ENCODE measurements at regions not wholly inside any gene's neighbourhood (a gene's known extent, or its start where the extent isn't known, plus 50 kb on each side); places are given as distances from the start of the nearest gene placed in this dataset.

DNA sequence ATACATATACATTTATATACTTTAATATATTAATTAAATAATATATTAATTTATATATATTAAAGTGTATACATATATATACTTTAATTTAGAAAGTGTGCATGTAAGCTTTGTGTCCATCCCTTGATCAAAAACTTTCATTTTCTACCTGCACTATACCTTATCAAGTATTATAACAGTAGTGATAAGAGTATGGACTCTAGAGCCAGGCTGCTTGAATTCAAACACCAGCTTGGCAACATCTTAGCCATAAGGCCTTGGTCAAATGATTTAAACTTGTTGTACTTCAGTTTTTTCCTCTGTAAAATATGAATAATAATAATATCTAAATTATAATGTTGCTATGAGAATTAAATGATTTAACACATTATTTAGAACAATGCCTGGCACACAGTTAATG, 327.6 kb upstream of the NECTIN3 start:
- CTCF ChIA-PET, result no interaction called here
- no peak for TF ChIP-seq CREB1 (IDR thresholded peaks at IDR 0.05; ENCODE audit: low read depth)
- Histone ChIP-seq H3K27me3 (replicated peaks in 1 of 2; ENCODE audit: control insufficient read depth in 2 of 2, insufficient read depth in 2 of 2, low read length in 1 of 2) (no peaks in the 10 kb centered on the region), H3K36me3 (ENCODE audit: control insufficient read depth in 2 of 2, insufficient read depth in 2 of 2, low read length in 1 of 2) (no peaks in the 10 kb centered on the region), H2AFZ (ENCODE audit: control insufficient read depth, low read depth, low read length) (no peak overlapping the region), H3K9ac (ENCODE audit: control insufficient read depth, insufficient read depth, low read length) (no peak overlapping the region), H3K4me2 (ENCODE audit: control insufficient read depth, insufficient read depth) (no peak overlapping the region), H3K4me1 (ENCODE audit: control insufficient read depth, insufficient read depth, low read length) (no peaks in the 10 kb centered on the region), H4K20me1 (ENCODE audit: control insufficient read depth, insufficient read depth) (no peaks in the 10 kb centered on the region), H3K27ac (ENCODE audit: control insufficient read depth, insufficient read depth) (no peak overlapping the region), H3K9me3 (replicated peaks; ENCODE audit: control insufficient read depth, insufficient read depth, low read length) (no peaks in the 10 kb centered on the region), H3K79me2 (ENCODE audit: control insufficient read depth, insufficient read depth, low read length) (no peaks in the 10 kb centered on the region), H3K4me3 (no peak overlapping the region)
- in situ Hi-C loops (cut with MboI) (no loop called here), intact Hi-C loops (cut with micrococcal nuclease; ENCODE audit: unreplicated experiment) (no loop called here)
- RAD21 ChIA-PET (ENCODE audit: unreplicated experiment), result no interaction called here
- FAIRE-seq (no peak), ATAC-seq (no peak), DNase-seq (ENCODE audit: low read depth, low spot score) (no peak)
- SMC1A ChIA-PET (ENCODE audit: uncharacterized antibody, unreplicated experiment), result interaction anchor here (1.4 kb wide), 1 partner anchor 62 kb away, joined by 3 read pairs; no protein-coding TSS in a partner anchor
- POLR2A ChIA-PET, result no interaction called here
- no TSS peak for BruUV-seq (replicated peaks)

DNA sequence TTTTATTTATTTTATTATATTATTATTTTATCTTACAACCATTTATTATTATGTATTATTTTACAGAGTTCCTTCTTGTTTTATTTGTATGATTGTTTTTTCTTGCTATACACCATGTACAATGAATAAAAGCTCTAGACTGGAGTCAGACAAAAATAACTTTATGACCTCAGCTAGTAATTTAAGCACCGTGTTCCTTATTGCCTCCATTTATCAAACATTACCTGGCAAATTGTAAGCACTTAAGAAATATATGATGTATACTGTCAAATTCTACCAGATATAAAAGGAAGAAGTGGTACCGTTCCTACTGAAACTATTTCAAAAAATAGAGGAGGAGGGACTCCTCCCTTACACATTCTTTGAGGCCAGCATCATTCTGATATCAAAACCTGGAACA, 326.9 kb upstream of the NECTIN3 start:
- RAD21 ChIA-PET (ENCODE audit: unreplicated experiment), result no interaction called here
- H3K4me3 ChIP-seq, result no peak overlapping the region
- no peaks in the 10 kb centered on the region for H4K20me1 ChIP-seq (ENCODE audit: control insufficient read depth, insufficient read depth)
- no peaks in the 10 kb centered on the region for H3K79me2 ChIP-seq (ENCODE audit: control insufficient read depth, insufficient read depth, low read length)
- BruUV-seq (replicated peaks), result no TSS peak
- in situ Hi-C loops (cut with MboI), result no loop called here
- H3K27me3 ChIP-seq (replicated peaks in 1 of 2; ENCODE audit: control insufficient read depth in 2 of 2, insufficient read depth in 2 of 2, low read length in 1 of 2), result no peaks in the 10 kb centered on the region
- H3K4me2 ChIP-seq (ENCODE audit: control insufficient read depth, insufficient read depth), result no peak overlapping the region
- ATAC-seq (no peak), FAIRE-seq (no peak), DNase-seq (ENCODE audit: low read depth, low spot score) (no peak)
- H2AFZ ChIP-seq (ENCODE audit: control insufficient read depth, low read depth, low read length), result no peak overlapping the region
- POLR2A ChIA-PET, result no interaction called here
- no peak overlapping the region for H3K27ac ChIP-seq (ENCODE audit: control insufficient read depth, insufficient read depth)
- no peaks in the 10 kb centered on the region for H3K9me3 ChIP-seq (replicated peaks; ENCODE audit: control insufficient read depth, insufficient read depth, low read length)
- 53% methylated on average over 2 of the region's 2 CpGs for WGBS (ENCODE audit: insufficient coverage, insufficient replicate concordance, low lambda C conversion rate, missing lambda C conversion rate)
- no peaks in the 10 kb centered on the region for H3K4me1 ChIP-seq (ENCODE audit: control insufficient read depth, insufficient read depth, low read length)
- H3K9ac ChIP-seq (ENCODE audit: control insufficient read depth, insufficient read depth, low read length), result no peak overlapping the region
- H3K36me3 ChIP-seq (ENCODE audit: control insufficient read depth in 2 of 2, insufficient read depth in 2 of 2, low read length in 1 of 2), result no peaks in the 10 kb centered on the region
- TF ChIP-seq MEF2A (IDR thresholded peaks at IDR 0.05; ENCODE audit: insufficient read depth, low read depth, low read length) (no peak), DPF2 (IDR thresholded peaks at IDR 0.05) (no peak), PML (IDR thresholded peaks at IDR 0.05; ENCODE audit: low read length) (no peak), PAX5 (IDR thresholded peaks at IDR 0.05; ENCODE audit: borderline replicate concordance, low read depth, low read length) (no peak), RAD51 (IDR thresholded peaks at IDR 0.05) (no peak), RBBP5 (conservative IDR thresholded peaks at IDR 0.05) (no peak), MTA2 (IDR thresholded peaks at IDR 0.05; ENCODE audit: low read depth) (no peak), ZNF274 (IDR thresholded peaks at IDR 0.05; ENCODE audit: insufficient read depth, insufficient read length) (no peak)
- TF ChIP-seq, protein P1, sequence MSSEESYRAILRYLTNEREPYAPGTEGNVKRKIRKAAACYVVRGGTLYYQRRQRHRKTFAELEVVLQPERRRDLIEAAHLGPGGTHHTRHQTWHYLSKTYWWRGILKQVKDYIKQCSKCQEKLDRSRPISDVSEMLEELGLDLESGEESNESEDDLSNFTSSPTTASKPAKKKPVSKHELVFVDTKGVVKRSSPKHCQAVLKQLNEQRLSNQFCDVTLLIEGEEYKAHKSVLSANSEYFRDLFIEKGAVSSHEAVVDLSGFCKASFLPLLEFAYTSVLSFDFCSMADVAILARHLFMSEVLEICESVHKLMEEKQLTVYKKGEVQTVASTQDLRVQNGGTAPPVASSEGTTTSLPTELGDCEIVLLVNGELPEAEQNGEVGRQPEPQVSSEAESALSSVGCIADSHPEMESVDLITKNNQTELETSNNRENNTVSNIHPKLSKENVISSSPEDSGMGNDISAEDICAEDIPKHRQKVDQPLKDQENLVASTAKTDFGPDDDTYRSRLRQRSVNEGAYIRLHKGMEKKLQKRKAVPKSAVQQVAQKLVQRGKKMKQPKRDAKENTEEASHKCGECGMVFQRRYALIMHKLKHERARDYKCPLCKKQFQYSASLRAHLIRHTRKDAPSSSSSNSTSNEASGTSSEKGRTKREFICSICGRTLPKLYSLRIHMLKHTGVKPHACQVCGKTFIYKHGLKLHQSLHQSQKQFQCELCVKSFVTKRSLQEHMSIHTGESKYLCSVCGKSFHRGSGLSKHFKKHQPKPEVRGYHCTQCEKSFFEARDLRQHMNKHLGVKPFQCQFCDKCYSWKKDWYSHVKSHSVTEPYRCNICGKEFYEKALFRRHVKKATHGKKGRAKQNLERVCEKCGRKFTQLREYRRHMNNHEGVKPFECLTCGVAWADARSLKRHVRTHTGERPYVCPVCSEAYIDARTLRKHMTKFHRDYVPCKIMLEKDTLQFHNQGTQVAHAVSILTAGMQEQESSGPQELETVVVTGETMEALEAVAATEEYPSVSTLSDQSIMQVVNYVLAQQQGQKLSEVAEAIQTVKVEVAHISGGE (CRISPR knock-in tag; IDR thresholded peaks at IDR 0.05), result no peak
- SMC1A ChIA-PET (ENCODE audit: uncharacterized antibody, unreplicated experiment), result no interaction called here
- intact Hi-C loops (cut with micrococcal nuclease; ENCODE audit: unreplicated experiment), result no loop called here
- CTCF ChIA-PET, result no interaction called here

Data from GM12878 (cell line).